ENCODE measurements at regions not wholly inside any gene's neighbourhood (a gene's known extent, or its start where the extent isn't known, plus 50 kb on each side); places are given as distances from the start of the nearest gene placed in this dataset.

DNA sequence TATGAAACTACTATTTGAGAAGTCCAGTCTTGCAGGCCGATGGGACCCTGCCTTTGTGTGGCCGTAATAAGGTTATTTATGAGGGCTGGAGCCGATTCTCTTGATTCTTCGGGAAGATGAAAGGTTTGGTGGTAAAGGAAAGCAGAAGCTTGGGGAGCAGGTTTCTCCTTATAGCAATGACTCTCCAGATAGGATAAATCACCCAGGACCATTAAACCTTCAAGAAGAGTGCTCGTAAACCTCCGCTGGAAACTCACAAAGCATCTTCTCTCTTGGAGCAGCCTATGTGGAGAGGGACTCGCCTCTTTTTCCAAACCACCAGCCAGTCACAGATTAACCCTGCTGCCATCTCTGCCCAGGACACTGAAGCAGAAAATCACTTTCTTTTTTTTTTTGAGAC lies 69.6 kb upstream of the SALL4 start:
- no peak overlapping the region for H3K27ac ChIP-seq (ENCODE audit: low read depth in 1 of 2, low read length in 2 of 2)
- no peak for DNase-seq (ENCODE audit: low spot score)
- no peaks in the 10 kb centered on the region for H3K27me3 ChIP-seq (ENCODE audit: control insufficient read depth in 4 of 4, insufficient read depth in 4 of 4, low read length in 3 of 4)
- no peak overlapping the region for H3K9ac ChIP-seq (ENCODE audit: low read depth in 1 of 2, low read length in 2 of 2)
- H3K4me3 ChIP-seq (ENCODE audit: low read depth in 1 of 3, low read length in 3 of 3) = no peak overlapping the region
- 80% methylated on average over 7 of the region's 7 CpGs for WGBS
- no peaks in the 10 kb centered on the region for H3K36me3 ChIP-seq (ENCODE audit: control insufficient read depth in 4 of 4, insufficient read depth in 3 of 4, low read depth in 1 of 4, low read length in 3 of 4)
- no peaks in the 10 kb centered on the region for H3K4me1 ChIP-seq (ENCODE audit: control insufficient read depth in 4 of 4, insufficient read depth in 4 of 4, low read length in 3 of 4)
- no peaks in the 10 kb centered on the region for H3K9me3 ChIP-seq (ENCODE audit: control insufficient read depth in 4 of 4, low read length in 3 of 4)
- no peak for TF ChIP-seq RXRA (IDR thresholded peaks at IDR 0.05)
- TF ChIP-seq TAF1 (conservative IDR thresholded peaks at IDR 0.05) = no peak

DNA sequence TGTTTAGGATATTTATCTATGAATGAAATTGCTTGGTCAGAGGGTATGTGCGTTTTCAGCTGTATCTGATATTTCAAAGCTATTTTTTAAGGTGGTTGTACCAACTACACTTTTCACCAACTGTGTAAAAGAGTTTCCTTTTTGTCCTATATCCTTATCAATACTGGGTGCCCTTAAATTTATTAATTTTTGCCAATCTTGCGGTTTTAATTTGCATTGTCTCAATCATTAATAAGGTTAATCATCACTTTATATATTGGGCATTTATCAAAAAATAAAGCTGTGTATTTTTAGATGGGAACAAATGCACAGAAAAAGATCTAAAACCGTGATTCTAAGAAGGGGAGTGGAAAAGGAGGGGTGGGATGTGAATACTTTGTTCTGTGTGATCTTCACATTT lies 66.7 kb upstream of the SALL4 start:
- no peak for TF ChIP-seq GABPA (IDR thresholded peaks at IDR 0.05 in 1 of 2, conservative IDR thresholded peaks at IDR 0.05 in 1 of 2)
- TF ChIP-seq, protein P1, sequence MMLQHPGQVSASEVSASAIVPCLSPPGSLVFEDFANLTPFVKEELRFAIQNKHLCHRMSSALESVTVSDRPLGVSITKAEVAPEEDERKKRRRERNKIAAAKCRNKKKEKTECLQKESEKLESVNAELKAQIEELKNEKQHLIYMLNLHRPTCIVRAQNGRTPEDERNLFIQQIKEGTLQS (IDR thresholded peaks at IDR 0.05) = no peak
- TF ChIP-seq, protein P2, sequence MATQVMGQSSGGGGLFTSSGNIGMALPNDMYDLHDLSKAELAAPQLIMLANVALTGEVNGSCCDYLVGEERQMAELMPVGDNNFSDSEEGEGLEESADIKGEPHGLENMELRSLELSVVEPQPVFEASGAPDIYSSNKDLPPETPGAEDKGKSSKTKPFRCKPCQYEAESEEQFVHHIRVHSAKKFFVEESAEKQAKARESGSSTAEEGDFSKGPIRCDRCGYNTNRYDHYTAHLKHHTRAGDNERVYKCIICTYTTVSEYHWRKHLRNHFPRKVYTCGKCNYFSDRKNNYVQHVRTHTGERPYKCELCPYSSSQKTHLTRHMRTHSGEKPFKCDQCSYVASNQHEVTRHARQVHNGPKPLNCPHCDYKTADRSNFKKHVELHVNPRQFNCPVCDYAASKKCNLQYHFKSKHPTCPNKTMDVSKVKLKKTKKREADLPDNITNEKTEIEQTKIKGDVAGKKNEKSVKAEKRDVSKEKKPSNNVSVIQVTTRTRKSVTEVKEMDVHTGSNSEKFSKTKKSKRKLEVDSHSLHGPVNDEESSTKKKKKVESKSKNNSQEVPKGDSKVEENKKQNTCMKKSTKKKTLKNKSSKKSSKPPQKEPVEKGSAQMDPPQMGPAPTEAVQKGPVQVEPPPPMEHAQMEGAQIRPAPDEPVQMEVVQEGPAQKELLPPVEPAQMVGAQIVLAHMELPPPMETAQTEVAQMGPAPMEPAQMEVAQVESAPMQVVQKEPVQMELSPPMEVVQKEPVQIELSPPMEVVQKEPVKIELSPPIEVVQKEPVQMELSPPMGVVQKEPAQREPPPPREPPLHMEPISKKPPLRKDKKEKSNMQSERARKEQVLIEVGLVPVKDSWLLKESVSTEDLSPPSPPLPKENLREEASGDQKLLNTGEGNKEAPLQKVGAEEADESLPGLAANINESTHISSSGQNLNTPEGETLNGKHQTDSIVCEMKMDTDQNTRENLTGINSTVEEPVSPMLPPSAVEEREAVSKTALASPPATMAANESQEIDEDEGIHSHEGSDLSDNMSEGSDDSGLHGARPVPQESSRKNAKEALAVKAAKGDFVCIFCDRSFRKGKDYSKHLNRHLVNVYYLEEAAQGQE (IDR thresholded peaks at IDR 0.05) = no peak
- no peak for TF ChIP-seq RXRA (IDR thresholded peaks at IDR 0.05)
- no peak for TF ChIP-seq EGR1 (IDR thresholded peaks at IDR 0.05; ENCODE audit: low read depth in 2 of 2)
- no peak for TF ChIP-seq HNF4G (IDR thresholded peaks at IDR 0.05)
- TF ChIP-seq YY1 (IDR thresholded peaks at IDR 0.05) = no peak
- TF ChIP-seq TAF1 (conservative IDR thresholded peaks at IDR 0.05) = no peak
- no peak for TF ChIP-seq HNF4A (conservative IDR thresholded peaks at IDR 0.05)
- no peak for TF ChIP-seq FOXA2 (IDR thresholded peaks at IDR 0.05)
- no peak for TF ChIP-seq NR2F2 (IDR thresholded peaks at IDR 0.05)
- TF ChIP-seq FOXA1 (IDR thresholded peaks at IDR 0.05) = no peak
- TF ChIP-seq, protein P3, sequence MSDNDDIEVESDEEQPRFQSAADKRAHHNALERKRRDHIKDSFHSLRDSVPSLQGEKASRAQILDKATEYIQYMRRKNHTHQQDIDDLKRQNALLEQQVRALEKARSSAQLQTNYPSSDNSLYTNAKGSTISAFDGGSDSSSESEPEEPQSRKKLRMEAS (IDR thresholded peaks at IDR 0.05) = no peak
- TF ChIP-seq, protein P4, sequence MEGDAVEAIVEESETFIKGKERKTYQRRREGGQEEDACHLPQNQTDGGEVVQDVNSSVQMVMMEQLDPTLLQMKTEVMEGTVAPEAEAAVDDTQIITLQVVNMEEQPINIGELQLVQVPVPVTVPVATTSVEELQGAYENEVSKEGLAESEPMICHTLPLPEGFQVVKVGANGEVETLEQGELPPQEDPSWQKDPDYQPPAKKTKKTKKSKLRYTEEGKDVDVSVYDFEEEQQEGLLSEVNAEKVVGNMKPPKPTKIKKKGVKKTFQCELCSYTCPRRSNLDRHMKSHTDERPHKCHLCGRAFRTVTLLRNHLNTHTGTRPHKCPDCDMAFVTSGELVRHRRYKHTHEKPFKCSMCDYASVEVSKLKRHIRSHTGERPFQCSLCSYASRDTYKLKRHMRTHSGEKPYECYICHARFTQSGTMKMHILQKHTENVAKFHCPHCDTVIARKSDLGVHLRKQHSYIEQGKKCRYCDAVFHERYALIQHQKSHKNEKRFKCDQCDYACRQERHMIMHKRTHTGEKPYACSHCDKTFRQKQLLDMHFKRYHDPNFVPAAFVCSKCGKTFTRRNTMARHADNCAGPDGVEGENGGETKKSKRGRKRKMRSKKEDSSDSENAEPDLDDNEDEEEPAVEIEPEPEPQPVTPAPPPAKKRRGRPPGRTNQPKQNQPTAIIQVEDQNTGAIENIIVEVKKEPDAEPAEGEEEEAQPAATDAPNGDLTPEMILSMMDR (IDR thresholded peaks at IDR 0.05; ENCODE audit: low read depth, low read length, missing input control) = no peak
- 85% methylated on average over 3 of the region's 3 CpGs for WGBS
- Histone ChIP-seq H3K36me3 (ENCODE audit: control insufficient read depth in 4 of 4, insufficient read depth in 3 of 4, low read depth in 1 of 4, low read length in 3 of 4) (no peaks in the 10 kb centered on the region), H3K27me3 (ENCODE audit: control insufficient read depth in 4 of 4, insufficient read depth in 4 of 4, low read length in 3 of 4) (no peaks in the 10 kb centered on the region), H3K9ac (ENCODE audit: low read depth in 1 of 2, low read length in 2 of 2) (no peak overlapping the region), H3K9me3 (ENCODE audit: control insufficient read depth in 4 of 4, low read length in 3 of 4) (no peaks in the 10 kb centered on the region), H3K27ac (ENCODE audit: low read depth in 1 of 2, low read length in 2 of 2) (no peak overlapping the region), H3K4me1 (ENCODE audit: control insufficient read depth in 4 of 4, insufficient read depth in 4 of 4, low read length in 3 of 4) (no peaks in the 10 kb centered on the region), H3K4me3 (ENCODE audit: low read depth in 1 of 3, low read length in 3 of 3) (no peak overlapping the region)
- no peak for DNase-seq (ENCODE audit: low spot score)

Measured in liver (tissue), 8 donors.